ENCODE measurements at regions not wholly inside any gene's neighbourhood (a gene's known extent, or its start where the extent isn't known, plus 50 kb on each side); places are given as distances from the start of the nearest gene placed in this dataset.

DNA sequence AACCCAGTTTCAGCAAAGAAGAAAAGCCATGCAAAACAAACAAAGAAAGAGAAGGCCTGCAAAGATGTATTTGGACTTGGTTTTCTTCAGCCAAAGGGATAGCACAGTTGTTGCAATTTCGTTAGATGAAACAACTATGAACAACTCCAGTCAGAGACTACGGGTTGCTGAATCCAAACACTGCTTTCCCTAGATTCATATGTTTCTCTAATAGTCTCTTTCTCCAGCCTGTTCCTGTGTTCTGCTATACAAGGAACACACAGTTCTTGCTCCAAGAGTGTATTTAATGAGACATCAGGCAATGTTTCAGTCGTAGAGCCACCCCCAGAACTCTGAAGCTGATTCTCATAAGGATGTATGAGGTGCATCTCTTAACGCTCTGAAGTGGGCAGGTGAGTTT, 162.5 kb upstream of the TBL1X start:
- no peak for TF ChIP-seq CTCF (conservative IDR thresholded peaks at IDR 0.05; ENCODE audit: low read depth, low read length)
- TF ChIP-seq EZH2 (IDR thresholded peaks at IDR 0.05; ENCODE audit: low read length, unreplicated experiment): no peak
- TF ChIP-seq EZH2phosphoT487 (IDR thresholded peaks at IDR 0.05; ENCODE audit: borderline replicate concordance, low read length): no peak

Measured in PC-3 (cell line).